ENCODE measurements at regions not wholly inside any gene's neighbourhood (a gene's known extent, or its start where the extent isn't known, plus 50 kb on each side); places are given as distances from the start of the nearest gene placed in this dataset.

GRCh38 chr18:53943326-53943860 is 281.1 kb downstream of the MBD2 start:
- TF ChIP-seq CTCF (IDR thresholded peaks at IDR 0.05 in 2 of 3, conservative IDR thresholded peaks at IDR 0.05 in 1 of 3; ENCODE audit: insufficient read depth in 2 of 3, low read depth in 1 of 3, low read length in 3 of 3), result no peak
- TF ChIP-seq AFF4 (CRISPR knock-in tag; IDR thresholded peaks at IDR 0.05), result no peak
- no peak for TF ChIP-seq DNMT1 (IDR thresholded peaks at IDR 0.05)
- TF ChIP-seq MAX (CRISPR knock-in tag; IDR thresholded peaks at IDR 0.05), result no peak
- TF ChIP-seq GTF3C2 (IDR thresholded peaks at IDR 0.05; ENCODE audit: borderline replicate concordance, extremely low read depth, insufficient read length), result no peak
- TF ChIP-seq RFX5 (IDR thresholded peaks at IDR 0.05; ENCODE audit: low read depth, low read length), result no peak
- no peak for TF ChIP-seq ZNF41 (CRISPR knock-in tag; conservative IDR thresholded peaks at IDR 0.05)
- no peak for TF ChIP-seq E2F4 (CRISPR knock-in tag; IDR thresholded peaks at IDR 0.05; ENCODE audit: low read depth)

Data from K562 (cell line).